Right ventricle myocardium inferior (tissue), 1 donor: ENCODE measurements at regions not wholly inside any gene's neighbourhood (a gene's known extent, or its start where the extent isn't known, plus 50 kb on each side); places are given as distances from the start of the nearest gene placed in this dataset.

ENCODE experiments used
- ATAC-seq: fragments of 200-7000 bp; cut with Tn5 transposase; one replicate; pipeline ENCODE4 v1.9.1; 2020; ENCODE audit warnings: mild to moderate bottlenecking, moderate library complexity
- DNase-seq: peaks from one replicate; pipeline ENCODE4 v3.0.0; 2021; ENCODE audit errors: missing footprints
- intact Hi-C: fragments of 100-400 bp; cut with DNase I; formaldehyde crosslinking; loops from one replicate; pipeline ENCODE4 v1.11.0; 2022
- donor health status: DM: no; HTN: yes; CAD: no; lungs with severe emphysema.

GRCh38 chr9:88685966-88686365 lies 151.0 kb downstream of the NXNL2 start:
- peak; percentile 20 for ATAC-seq
- no peak for DNase-seq
- intact Hi-C loops, result no loop called here

DNA sequence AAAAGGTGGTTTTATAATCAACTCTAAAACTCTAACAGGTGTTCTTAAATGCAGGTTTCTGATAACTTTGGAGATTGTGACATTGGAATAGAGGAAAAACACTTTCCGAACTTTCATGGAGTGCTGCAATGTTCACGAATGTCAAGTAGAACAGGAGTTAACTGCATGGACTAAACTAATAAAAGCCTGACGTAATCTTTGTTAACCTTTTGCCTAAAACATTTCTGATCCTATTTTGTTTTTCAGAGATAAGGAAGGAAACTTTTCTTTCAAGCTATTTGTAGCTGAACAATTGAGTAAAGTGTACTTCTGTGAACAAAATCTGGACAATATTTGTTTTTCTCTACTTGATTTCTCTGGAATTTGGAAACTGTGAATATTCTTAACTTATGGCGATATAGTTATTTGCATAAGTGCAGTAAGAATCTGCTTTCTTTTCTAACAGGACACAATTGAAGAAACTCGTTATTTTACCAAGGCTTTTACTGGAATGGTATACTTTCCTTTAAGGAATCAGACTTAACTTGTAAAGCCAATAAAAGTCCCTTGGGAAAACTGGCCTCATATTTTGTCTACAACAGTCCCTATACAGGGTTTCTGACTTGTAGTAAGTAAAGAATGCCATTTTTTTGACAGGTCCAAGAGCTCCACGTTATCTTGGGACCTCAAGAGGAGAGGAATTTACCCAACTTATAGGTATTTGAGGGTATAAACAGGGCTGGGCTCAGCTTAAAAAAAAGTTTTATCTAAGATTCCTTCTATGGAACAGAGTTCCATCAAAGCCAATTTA lies 154.7 kb downstream of the NXNL2 start:
- ATAC-seq (no peak), DNase-seq (no peak)
- intact Hi-C loops, result no loop called here

DNA sequence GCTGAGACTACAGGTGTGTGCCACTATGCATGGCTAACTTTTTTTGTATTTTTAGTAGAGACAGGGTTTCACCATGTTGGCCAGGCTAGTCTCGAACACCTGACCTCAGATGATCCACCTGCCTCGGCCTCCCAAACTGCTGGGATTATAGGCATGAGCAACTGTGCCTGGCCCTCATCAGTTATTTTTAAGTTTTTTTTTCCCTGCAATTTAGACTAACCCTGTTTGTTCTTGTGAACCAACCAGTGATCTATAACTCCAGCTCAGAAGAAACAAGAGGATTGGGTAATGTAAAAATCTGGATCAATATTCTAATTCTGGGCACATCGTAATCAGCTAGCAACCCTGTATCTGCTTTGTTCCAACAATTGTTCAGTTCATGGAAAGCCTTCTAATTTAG lies 155.7 kb downstream of the NXNL2 start:
- intact Hi-C loops, result no loop called here
- no peak for DNase-seq
- ATAC-seq, result no peak

DNA sequence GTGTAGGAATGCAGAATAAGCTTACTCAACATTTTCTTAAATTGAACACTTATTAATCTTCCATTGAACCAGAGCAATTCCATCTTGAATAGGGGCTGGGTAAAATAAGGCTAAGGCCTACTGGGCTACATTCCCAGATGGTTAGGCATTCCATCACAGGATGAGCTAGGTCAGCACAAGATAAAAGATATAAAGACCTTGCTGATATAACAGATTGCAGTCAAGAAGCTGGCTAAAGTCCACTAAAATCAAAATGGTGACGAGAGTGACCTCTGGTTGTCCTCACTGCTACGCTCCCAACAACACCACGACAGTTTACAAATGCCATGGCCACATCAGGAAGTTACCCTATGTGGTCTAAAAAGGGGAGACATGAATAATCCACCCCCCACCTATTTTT lies 156.1 kb downstream of the NXNL2 start:
- DNase-seq (no peak), ATAC-seq (no peak)
- intact Hi-C loops, result no loop called here

- intact Hi-C loops, result no loop called here
- DNase-seq, result no peak
- no peak for ATAC-seq
Measured at GRCh38 chr9:88691811-88692210, 156.8 kb downstream of the NXNL2 start.

- intact Hi-C loops, result no loop called here
Measured at GRCh38 chr9:88692827-88693226, 157.8 kb downstream of the NXNL2 start.

DNA sequence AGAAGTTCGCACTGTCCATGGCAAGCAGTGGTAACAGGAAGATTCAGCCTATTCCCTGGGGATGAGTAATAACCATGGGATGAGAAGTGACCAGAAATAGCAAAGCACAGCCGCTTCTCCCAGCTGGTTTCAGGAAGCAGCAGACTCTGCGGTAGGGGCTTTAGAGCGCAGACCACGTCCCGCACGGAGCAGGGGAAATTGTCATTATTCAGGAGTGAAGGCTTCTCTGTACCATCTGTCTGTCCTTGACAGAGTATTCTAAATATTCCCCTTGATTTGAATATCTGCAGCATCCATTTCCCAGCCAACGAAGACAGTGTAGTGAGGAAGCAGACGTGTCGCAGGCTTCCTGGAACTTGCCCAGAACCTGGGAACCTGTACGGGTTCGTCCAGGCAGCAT lies 159.6 kb downstream of the NXNL2 start:
- DNase-seq, result no peak
- intact Hi-C loops, result no loop called here
- peak; percentile 50 for ATAC-seq

More at GRCh38 chr9:88692827-88693226, 157.8 kb downstream of the NXNL2 start:
- ATAC-seq, result no peak
- no peak for DNase-seq

GRCh38 chr9:88696501-88696900 lies 161.5 kb downstream of the NXNL2 start:
- no peak for ATAC-seq
- intact Hi-C loops, result no loop called here

GRCh38 chr9:88697764-88698432 lies 162.9 kb downstream of the NXNL2 start:
- no peak for DNase-seq
- ATAC-seq, result no peak
- intact Hi-C loops, result no loop called here

More at GRCh38 chr9:88696501-88696900, 161.5 kb downstream of the NXNL2 start:
- no peak for DNase-seq

DNA sequence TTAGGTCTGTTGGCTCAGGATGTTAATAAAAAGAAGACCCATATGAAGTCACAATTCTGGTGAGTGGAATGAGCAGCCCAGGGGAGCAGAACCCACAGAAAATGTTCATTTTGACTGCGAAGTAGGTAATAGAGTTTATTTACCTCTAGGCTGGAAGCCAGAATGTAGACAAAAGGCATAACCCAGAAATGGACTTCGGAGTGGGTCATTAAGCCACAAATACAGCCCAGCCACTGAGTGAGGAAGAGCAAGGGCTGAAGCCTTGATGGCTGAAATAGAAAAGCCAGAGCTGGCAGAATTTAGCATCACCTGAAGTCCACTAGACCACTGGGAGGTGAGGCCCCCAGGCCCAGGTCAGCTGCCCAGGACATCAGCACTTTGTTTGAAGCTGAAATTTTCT lies 168.0 kb downstream of the NXNL2 start:
- intact Hi-C loops, result no loop called here
- no peak for DNase-seq
- ATAC-seq, result no peak

DNA sequence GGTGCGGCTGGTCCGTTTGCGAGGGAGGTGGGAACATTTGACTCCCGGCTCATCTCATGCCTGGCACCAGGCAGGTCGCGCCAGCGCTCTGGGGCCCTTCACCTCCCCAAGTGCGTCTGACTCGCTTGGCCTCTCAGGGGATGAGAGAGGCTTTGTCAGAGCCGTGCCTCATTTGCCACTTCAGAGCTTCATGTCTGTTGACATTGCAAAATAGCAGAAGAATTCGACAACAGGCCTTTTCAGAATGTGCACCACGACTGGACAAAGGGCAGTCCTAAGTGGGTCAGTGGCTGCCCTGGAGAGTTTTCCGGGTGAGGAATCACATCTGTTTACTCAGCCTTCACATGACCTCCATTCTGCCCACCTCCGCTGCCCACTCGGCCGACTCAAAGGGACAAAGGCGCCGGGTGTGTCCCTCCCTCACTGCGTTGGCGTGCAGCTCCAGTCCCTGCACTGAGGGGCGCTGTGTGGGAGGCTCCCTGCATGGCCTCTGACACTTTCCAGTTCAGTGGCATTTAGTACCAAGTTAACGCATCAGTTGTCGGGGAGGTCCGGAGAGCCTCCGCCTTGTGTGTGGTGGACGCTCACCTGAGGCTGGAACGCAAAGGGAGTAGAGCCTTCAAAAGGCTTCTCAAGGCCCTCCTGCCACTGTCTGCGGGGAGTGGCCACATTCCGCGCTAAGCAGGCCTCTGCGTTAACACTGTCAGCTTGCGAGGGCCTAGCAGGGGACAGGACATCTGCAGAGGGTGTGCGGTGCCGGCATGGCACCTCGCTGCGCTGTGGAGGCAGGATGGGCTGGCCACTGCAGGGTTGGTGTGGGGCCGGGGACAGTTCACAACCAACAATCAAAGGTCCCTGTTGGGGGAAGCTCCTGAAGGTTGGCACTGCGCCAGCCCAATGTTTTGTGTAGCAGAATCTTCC lies 171.5 kb downstream of the NXNL2 start:
- peak; percentile 16 for ATAC-seq
- intact Hi-C loops, result no loop called here
- DNase-seq, result no peak

- DNase-seq (no peak), ATAC-seq (no peak)
- intact Hi-C loops, result no loop called here
Measured at GRCh38 chr9:88710449-88710848, 175.5 kb downstream of the NXNL2 start.

DNA sequence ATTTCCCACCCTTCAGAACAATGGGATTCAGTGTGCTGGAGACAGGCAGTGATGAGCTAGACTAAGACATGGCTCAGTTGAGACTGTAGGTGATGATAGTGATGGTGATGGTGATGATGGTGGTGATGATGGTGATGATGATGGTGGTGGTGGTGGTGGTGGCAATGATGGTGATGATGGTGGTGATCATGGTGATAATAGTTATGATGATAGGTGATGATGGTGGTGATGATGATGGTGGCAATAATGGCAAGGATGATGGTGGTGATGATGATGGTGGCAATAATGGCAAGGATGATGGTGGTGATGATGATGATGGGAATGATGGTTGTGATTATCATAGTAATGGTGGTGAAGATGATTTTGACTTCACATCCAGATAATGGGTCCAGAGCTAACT lies 176.7 kb downstream of the NXNL2 start:
- intact Hi-C loops, result no loop called here
- ATAC-seq (no peak), DNase-seq (no peak)

DNA sequence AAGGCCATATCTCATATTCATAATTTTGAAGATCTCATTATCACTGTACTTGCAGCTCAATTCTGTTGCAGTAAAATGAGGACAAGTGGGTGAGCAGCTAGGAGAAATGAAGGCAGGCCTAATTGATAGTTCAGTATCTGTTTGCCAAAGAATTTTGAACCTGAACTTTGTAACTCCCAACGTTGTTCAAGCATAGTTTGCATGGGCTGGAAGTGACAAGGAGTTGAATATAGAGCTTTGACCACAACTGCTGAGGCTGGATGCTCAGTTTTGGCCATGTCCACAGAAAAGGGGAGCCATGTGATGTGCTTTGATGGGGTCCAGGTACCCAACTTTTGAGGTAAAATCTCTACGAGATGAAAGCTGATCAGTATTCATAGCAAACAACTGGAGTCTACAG lies 177.5 kb downstream of the NXNL2 start:
- ATAC-seq, result no peak
- intact Hi-C loops, result no loop called here

GRCh38 chr9:88713010-88713409 lies 178.0 kb downstream of the NXNL2 start:
- DNase-seq (no peak), ATAC-seq (no peak)
- intact Hi-C loops, result no loop called here

More for the DNA sequence above, 177.5 kb downstream of the NXNL2 start:
- DNase-seq, result no peak

DNA sequence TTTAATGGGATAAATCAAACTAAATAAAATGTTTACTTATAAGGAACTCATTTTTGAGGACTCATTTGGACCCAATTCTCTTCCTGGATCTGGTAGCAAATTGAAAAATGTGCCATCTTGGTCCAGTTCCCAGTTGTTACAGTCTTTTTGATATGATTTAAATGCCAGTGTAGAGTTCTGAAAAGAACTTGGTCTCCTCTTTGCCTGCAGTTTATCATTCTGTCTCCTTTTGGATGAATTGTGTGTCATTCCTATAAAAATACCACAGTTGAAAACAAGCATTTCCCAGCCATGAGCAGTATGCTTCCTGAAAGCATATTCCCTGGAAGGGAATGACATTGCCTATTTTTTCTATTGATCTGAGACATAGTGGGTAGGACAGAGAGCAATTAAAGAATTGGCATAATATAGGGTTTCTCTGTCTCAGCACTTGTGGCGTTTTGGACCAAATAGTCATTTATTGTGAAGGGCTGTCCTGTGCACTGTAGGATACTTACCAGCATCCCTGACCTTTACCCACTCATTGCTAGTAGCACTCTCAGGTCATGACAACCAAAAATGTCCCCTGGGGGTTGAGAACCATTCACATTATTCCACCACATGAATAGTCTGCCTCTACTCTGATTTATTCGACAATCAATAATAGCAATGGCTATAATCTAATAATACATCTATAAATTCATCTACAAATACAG lies 181.8 kb downstream of the NXNL2 start:
- no peak for ATAC-seq
- DNase-seq, result no peak
- intact Hi-C loops, result no loop called here

DNA sequence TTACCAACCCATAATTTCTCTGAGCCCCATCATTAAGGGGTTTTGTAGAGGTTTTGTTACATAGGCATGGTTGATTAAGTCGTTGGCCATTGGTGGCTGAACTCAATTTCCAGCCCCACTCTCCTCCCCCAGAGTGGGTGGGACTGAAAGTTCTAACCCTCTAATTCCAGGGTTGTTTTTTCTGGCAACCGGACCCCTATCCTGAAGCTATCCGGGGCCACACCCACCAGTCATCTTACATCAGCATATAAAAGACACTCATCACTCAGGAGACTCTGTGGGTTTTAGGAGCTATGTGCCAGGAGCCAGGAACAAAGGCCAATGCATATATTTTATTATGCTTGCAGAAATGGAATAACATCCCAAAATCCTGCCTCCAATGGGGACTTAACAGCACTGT lies 186.0 kb downstream of the NXNL2 start:
- intact Hi-C loops, result loop anchor here (5.0 kb wide), 1 partner anchor 151 kb away; no protein-coding TSS in a partner anchor
- ATAC-seq, result no peak
- no peak for DNase-seq

- DNase-seq, result no peak
- ATAC-seq, result no peak
- intact Hi-C loops, result loop anchor here (2.0 to 5.0 kb wide), 2 partner anchors 151 to 279 kb away; no protein-coding TSS in a partner anchor
Measured at GRCh38 chr9:88721495-88722279, 186.7 kb downstream of the NXNL2 start.
